ENCODE measurements at regions not wholly inside any gene's neighbourhood (a gene's known extent, or its start where the extent isn't known, plus 50 kb on each side); places are given as distances from the start of the nearest gene placed in this dataset.

- no peak for TF ChIP-seq EZH2phosphoT487 (IDR thresholded peaks at IDR 0.05; ENCODE audit: low read depth, severe bottlenecking, unreplicated experiment)
- no peak for TF ChIP-seq CTCF (IDR thresholded peaks at IDR 0.05; ENCODE audit: poor library complexity)
- no peak for TF ChIP-seq EZH2 (IDR thresholded peaks at IDR 0.05; ENCODE audit: borderline replicate concordance)
- Histone ChIP-seq H3K4me1 (ENCODE audit: insufficient read depth) (no peaks in the 10 kb centered on the region), H3K4me3 (no peak overlapping the region), H3K4me2 (no peak overlapping the region), H4K20me1 (ENCODE audit: insufficient read depth, poor library complexity, severe bottlenecking) (no peaks in the 10 kb centered on the region), H3K27me3 (no peaks in the 10 kb centered on the region), H2AFZ (no peak overlapping the region), H3K27ac (no peak overlapping the region), H3K9me2 (replicated peaks; ENCODE audit: insufficient read depth) (no peaks in the 10 kb centered on the region), H3K36me3 (replicated peaks; ENCODE audit: insufficient read depth, low read depth) (no peaks in the 10 kb centered on the region), H3K9me3 (ENCODE audit: low read depth) (no peaks in the 10 kb centered on the region), H3K79me2 (no peaks in the 10 kb centered on the region)
- no peak for DNase-seq (ENCODE audit: low spot score)
- 59% methylated on average over 5 of the region's 5 CpGs for WGBS (ENCODE audit: low lambda C conversion rate, missing lambda C conversion rate)
Observed at GRCh38 chrX:138954976-138955375, 243.5 kb upstream of the FGF13 start.

GRCh38 chrX:138946926-138947325 is 235.4 kb upstream of the FGF13 start:
- 56% methylated on average over 3 of the region's 3 CpGs for WGBS (ENCODE audit: low lambda C conversion rate, missing lambda C conversion rate)
- no peak overlapping the region for H3K27ac ChIP-seq
- H2AFZ ChIP-seq, result no peak overlapping the region
- no peaks in the 10 kb centered on the region for H3K79me2 ChIP-seq
- H4K20me1 ChIP-seq (ENCODE audit: insufficient read depth, poor library complexity, severe bottlenecking), result no peaks in the 10 kb centered on the region
- H3K4me3 ChIP-seq, result no peak overlapping the region
- no peak for TF ChIP-seq EZH2 (IDR thresholded peaks at IDR 0.05; ENCODE audit: borderline replicate concordance)
- H3K9me2 ChIP-seq (replicated peaks; ENCODE audit: insufficient read depth), result no peaks in the 10 kb centered on the region
- DNase-seq (ENCODE audit: low spot score), result no peak
- no peaks in the 10 kb centered on the region for H3K4me1 ChIP-seq (ENCODE audit: insufficient read depth)
- H3K27me3 ChIP-seq, result no peaks in the 10 kb centered on the region
- no peaks in the 10 kb centered on the region for H3K36me3 ChIP-seq (replicated peaks; ENCODE audit: insufficient read depth, low read depth)
- H3K4me2 ChIP-seq, result no peak overlapping the region
- no peaks in the 10 kb centered on the region for H3K9me3 ChIP-seq (ENCODE audit: low read depth)

GRCh38 chrX:138945219-138945618 is 233.7 kb upstream of the FGF13 start:
- no peak overlapping the region for H3K27ac ChIP-seq

GRCh38 chrX:138939038-138939437 is 227.5 kb upstream of the FGF13 start:
- Histone ChIP-seq H2AFZ (no peak overlapping the region), H4K20me1 (ENCODE audit: insufficient read depth, poor library complexity, severe bottlenecking) (no peaks in the 10 kb centered on the region), H3K27me3 (no peaks in the 10 kb centered on the region), H3K27ac (no peak overlapping the region), H3K9me2 (replicated peaks; ENCODE audit: insufficient read depth) (no peaks in the 10 kb centered on the region), H3K9me3 (ENCODE audit: low read depth) (no peaks in the 10 kb centered on the region), H3K36me3 (replicated peaks; ENCODE audit: insufficient read depth, low read depth) (no peaks in the 10 kb centered on the region), H3K4me2 (no peak overlapping the region), H3K79me2 (no peaks in the 10 kb centered on the region), H3K4me3 (no peak overlapping the region), H3K4me1 (ENCODE audit: insufficient read depth) (no peaks in the 10 kb centered on the region)
- no peak for TF ChIP-seq CTCF (IDR thresholded peaks at IDR 0.05; ENCODE audit: poor library complexity)
- no peak for TF ChIP-seq EZH2 (IDR thresholded peaks at IDR 0.05; ENCODE audit: borderline replicate concordance)
- TF ChIP-seq EZH2phosphoT487 (IDR thresholded peaks at IDR 0.05; ENCODE audit: low read depth, severe bottlenecking, unreplicated experiment), result no peak
- no peak for DNase-seq (ENCODE audit: low spot score)

More at GRCh38 chrX:138945219-138945618, 233.7 kb upstream of the FGF13 start:
- no peak overlapping the region for H3K4me2 ChIP-seq
- no peak for TF ChIP-seq EZH2 (IDR thresholded peaks at IDR 0.05; ENCODE audit: borderline replicate concordance)
- TF ChIP-seq EZH2phosphoT487 (IDR thresholded peaks at IDR 0.05; ENCODE audit: low read depth, severe bottlenecking, unreplicated experiment), result no peak
- no peak for TF ChIP-seq CTCF (IDR thresholded peaks at IDR 0.05; ENCODE audit: poor library complexity)
- 53% methylated on average over 6 of the region's 6 CpGs for WGBS (ENCODE audit: low lambda C conversion rate, missing lambda C conversion rate)
- H3K4me1 ChIP-seq (ENCODE audit: insufficient read depth), result no peaks in the 10 kb centered on the region
- no peaks in the 10 kb centered on the region for H3K9me3 ChIP-seq (ENCODE audit: low read depth)
- no peaks in the 10 kb centered on the region for H3K79me2 ChIP-seq
- peak; percentile 5 for DNase-seq (ENCODE audit: low spot score)
- H3K36me3 ChIP-seq (replicated peaks; ENCODE audit: insufficient read depth, low read depth), result no peaks in the 10 kb centered on the region
- H4K20me1 ChIP-seq (ENCODE audit: insufficient read depth, poor library complexity, severe bottlenecking), result no peaks in the 10 kb centered on the region
- no peaks in the 10 kb centered on the region for H3K27me3 ChIP-seq
- H3K9me2 ChIP-seq (replicated peaks; ENCODE audit: insufficient read depth), result no peaks in the 10 kb centered on the region
- H2AFZ ChIP-seq, result no peak overlapping the region
- no peak overlapping the region for H3K4me3 ChIP-seq
